ENCODE measurements at regions not wholly inside any gene's neighbourhood (a gene's known extent, or its start where the extent isn't known, plus 50 kb on each side); places are given as distances from the start of the nearest gene placed in this dataset.
"Not testable (repeated sequence)": the region's sequence is repeated elsewhere in the genome, so short reads cannot be mapped to it uniquely, and the experiment has no call there.

GRCh38 chr7:142534726-142535122, 214.5 kb upstream of the PRSS1 start:
- no peak for DNase-seq (ENCODE audit: low read depth in 2 of 2)

DNA sequence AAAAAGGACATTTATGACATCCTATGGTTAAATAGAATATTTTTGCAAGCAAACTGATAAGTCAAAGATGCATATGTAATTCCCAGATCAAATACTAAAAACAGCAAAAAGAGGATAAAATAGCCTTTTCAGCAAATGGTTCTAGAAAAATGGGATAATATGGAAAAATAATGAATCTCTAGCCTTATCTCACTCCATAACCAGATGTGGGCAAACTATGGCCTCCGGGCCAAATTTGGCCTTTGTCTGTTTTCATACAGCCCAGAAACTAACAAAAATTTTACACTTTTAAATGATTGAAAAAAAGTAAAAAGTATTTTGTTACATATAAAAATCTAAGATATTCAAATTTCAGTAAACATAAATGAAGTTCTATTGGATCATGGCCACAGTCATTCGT, 215.4 kb upstream of the PRSS1 start:
- DNase-seq (ENCODE audit: low read depth in 2 of 2) = no peak

- no peak for DNase-seq (ENCODE audit: low read depth in 2 of 2)
These were observed 219.7 kb upstream of the PRSS1 start for GRCh38 chr7:142529591-142529990.

GRCh38 chr7:142528608-142529408, 220.5 kb upstream of the PRSS1 start:
- DNase-seq (ENCODE audit: low read depth in 2 of 2) = peak in 1 of 2 donors; percentile 13

GRCh38 chr7:142523821-142524460, 225.3 kb upstream of the PRSS1 start:
- DNase-seq (ENCODE audit: low read depth in 2 of 2) = no peak

- DNase-seq (ENCODE audit: low read depth in 2 of 2) = no peak
These were observed 226.5 kb upstream of the PRSS1 start for GRCh38 chr7:142522735-142523134.

DNA sequence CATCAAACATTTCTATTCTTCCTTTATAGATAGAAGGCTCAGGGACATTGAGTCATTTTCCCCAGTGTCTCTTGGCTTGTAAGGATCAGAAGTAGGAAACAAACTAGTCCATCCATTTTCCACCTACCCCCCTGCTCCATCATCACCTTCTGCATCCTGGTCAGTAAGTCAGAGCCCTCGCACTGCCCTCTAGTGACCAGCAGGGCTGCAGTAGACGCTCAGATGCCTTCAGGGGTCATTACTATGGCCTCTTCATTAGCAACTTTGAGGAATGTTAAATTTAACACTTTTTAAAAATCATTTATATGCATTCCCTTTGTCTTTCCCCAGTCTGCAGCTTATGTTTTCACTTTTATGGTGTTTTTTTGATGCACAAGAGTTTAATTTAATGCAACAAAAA, 228.4 kb upstream of the PRSS1 start:
- DNase-seq (ENCODE audit: low read depth in 2 of 2) = not testable (repeated sequence)

DNA sequence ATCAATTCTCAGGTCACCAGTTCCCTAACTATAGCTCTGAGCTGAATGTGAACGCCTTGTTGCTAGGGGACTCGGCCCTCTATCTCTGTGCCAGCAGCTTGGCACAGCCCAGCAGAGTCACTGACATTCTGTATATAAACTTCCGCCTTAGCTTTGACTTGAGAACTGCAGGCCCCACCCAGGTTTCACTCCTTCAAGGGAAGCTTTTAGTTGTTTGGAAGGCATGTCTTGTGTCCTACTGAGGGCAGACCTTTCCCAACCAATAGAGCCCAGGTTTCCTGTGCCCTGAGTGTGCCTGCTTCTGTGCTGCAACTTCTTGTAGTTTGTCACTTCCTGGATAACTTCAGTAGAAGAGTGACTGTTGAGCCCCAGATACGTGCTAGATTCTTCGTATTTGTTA, 228.8 kb upstream of the PRSS1 start:
- DNase-seq (ENCODE audit: low read depth in 2 of 2) = not testable (repeated sequence)

DNA sequence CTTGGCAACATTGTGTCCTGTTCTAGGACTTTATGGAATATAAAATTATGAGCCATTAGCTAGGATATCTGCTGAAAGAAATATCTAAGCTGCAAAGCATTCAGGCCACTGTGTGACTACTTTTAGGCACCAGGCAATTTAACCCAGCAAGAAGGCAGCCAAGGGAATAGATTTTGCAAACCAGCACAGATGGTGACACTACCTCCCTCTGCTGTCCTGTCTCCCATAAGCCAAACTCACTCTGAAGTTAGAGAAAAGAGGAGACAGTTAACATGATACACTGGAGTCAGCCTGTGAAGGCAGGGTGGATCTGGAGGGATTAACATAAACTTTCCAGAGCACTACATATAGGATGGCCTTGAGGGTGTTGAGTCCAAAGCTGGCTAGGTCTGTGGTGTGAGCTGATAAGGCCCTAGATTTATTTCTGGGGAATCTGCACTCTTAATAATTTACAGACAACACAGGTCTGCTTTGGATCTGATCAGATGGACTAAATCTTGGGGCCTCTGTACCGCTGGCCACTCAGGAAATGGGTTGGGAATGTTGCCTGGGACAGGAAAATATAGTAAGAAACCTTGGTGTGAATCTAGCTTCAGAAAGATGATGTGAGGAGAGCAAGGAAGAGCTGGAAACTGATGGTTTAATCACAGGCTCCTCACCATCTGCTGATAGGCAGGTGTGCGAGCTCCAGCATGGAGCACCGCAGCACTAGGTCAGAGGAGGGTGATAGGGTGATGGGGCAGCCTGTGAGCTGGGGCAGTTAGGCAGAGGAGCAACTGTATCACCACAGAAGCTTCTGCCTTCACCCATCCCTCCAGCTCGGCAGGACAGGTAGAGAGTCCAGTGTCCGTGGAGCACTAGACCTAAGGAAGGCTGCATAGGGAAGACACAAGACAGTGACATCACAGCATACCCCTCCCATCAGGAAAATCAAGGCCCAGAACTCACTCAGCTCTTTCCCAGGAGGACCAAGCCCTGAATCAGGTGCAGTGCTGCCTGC, 229.9 kb upstream of the PRSS1 start:
- DNase-seq (ENCODE audit: low read depth in 2 of 2) = no peak

- peak; percentile 32 to 74 for DNase-seq (ENCODE audit: low read depth in 2 of 2)
These were observed 233.2 kb upstream of the PRSS1 start for GRCh38 chr7:142516038-142516501.

- DNase-seq (ENCODE audit: low read depth in 2 of 2) = not testable (repeated sequence)
These were observed 234.6 kb upstream of the PRSS1 start for GRCh38 chr7:142514716-142515115.

GRCh38 chr7:142513178-142513955, 235.9 kb upstream of the PRSS1 start:
- DNase-seq (ENCODE audit: low read depth in 2 of 2) = no peak

GRCh38 chr7:142511801-142512200, 237.5 kb upstream of the PRSS1 start:
- no peak for DNase-seq (ENCODE audit: low read depth in 2 of 2)

DNA sequence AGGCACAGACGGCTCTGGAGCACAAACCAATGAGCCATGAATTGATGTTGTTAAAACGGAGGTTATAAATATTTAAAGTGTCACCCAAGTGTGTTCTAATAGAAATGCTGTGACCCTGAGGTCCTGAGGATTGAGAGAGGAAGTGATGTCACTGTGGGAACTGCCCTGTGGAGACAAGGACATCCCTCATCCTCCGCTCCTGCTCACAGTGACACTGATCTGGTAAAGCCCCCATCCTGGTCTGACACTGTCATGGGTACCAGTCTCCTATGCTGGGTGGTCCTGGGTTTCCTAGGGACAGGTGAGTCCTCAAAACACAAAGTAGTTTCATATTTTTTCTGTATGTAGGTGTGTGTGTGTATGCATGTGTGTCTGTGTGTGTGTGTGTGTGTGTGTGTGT, 237.9 kb upstream of the PRSS1 start:
- no peak for DNase-seq (ENCODE audit: low read depth in 2 of 2)

DNA sequence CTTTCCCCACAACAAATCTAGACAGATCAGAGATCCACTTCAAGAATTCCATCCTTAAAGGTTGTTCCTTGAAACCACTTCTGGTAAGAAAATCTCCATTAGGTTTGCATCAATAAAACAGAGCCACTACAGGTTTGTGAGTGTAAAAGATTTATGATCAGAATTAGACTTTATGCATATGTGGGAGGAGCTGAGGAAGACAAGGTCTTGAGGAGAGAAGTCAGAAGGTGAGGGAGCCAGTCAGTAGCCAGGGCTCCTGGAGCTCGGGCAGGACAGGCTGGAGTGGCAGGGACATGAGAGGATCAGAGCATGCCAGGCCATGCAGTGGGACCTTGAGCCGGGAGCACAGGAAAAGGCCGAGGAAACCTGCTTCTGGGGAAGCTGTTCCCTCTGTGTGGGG, 240.0 kb upstream of the PRSS1 start:
- DNase-seq (ENCODE audit: low read depth in 2 of 2) = not testable (repeated sequence)

- no peak for DNase-seq (ENCODE audit: low read depth in 2 of 2)
These were observed 241.0 kb upstream of the PRSS1 start for GRCh38 chr7:142508251-142508650.

- DNase-seq (ENCODE audit: low read depth in 2 of 2) = no peak
These were observed 241.5 kb upstream of the PRSS1 start for GRCh38 chr7:142507799-142508198.

GRCh38 chr7:142507066-142507465, 242.2 kb upstream of the PRSS1 start:
- DNase-seq (ENCODE audit: low read depth in 2 of 2) = not testable (repeated sequence)

GRCh38 chr7:142506601-142507000, 242.7 kb upstream of the PRSS1 start:
- DNase-seq (ENCODE audit: low read depth in 2 of 2) = no peak

DNA sequence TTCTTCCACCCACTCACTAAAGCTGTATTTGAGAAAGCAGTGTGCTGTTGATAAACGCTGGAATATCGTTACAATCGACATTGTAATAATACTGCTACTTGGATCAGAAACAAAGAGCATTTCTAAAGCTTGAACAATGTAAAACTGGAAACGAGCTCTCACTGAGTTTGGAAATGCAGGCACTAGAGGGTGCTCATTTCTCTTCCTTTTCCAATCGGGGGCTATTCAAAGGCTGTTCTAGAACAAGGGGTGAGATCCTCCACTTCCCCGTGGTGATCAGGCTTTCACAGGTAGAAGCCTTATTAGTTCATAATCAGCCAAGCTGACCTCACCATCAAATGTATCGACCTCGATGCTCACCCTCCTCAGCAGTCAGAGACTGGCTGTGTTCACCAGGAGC, 245.3 kb upstream of the PRSS1 start:
- not testable (repeated sequence) for DNase-seq (ENCODE audit: low read depth in 2 of 2)

DNA sequence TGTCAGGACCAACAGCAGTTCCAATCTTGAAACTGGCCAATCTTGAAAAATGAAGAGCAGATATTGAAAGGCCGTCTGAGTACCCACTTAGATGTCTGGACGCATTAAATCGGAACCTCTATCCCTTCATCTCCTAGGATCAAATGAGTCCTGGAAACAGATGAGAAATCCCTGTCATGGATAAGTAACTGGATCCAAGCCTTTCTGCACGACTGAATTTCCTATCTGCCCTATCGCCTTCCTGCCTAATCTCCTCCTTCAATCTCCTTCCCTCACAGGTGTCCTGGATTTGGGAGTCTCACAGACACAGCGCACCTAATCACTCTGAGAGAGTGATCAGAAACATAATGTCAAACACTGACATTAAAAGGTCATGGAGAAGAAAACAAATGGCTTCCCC, 245.2 kb upstream of the PRSS58 start:
- no peak for DNase-seq (ENCODE audit: low read depth in 2 of 2)

All from dermis microvascular lymphatic vessel endothelial cell (primary cell).